Stimulated activated CD4-positive, alpha-beta T cell treated with anti-CD3 and anti-CD28 coated beads, Interleukin-15, amount 100 ng/mL, for 48 hours (primary cell): ENCODE measurements at regions not wholly inside any gene's neighbourhood (a gene's known extent, or its start where the extent isn't known, plus 50 kb on each side); places are given as distances from the start of the nearest gene placed in this dataset.
"Not testable (repeated sequence)": the region's sequence is repeated elsewhere in the genome, so short reads cannot be mapped to it uniquely, and the experiment has no call there.

Experiments
- DNase-seq, 2 donors: peaks; one replicate each; pipeline ENCODE4 v3.0.0-alpha.2; 2020; ENCODE audit warnings: low read depth in 2 of 2

- no peak for DNase-seq
These were observed 96.7 kb upstream of the UMPS start for GRCh38 chr3:124633524-124633923.

GRCh38 chr3:124634210-124635168 is 95.8 kb upstream of the UMPS start:
- DNase-seq = no peak

- no peak for DNase-seq
These were observed 95.1 kb upstream of the UMPS start for GRCh38 chr3:124635169-124635539.

- DNase-seq = no peak
These were observed 94.0 kb upstream of the UMPS start for GRCh38 chr3:124636101-124636862.

- no peak for DNase-seq
These were observed 93.4 kb upstream of the UMPS start for GRCh38 chr3:124636863-124637296.

- DNase-seq = no peak
These were observed 90.6 kb upstream of the UMPS start for GRCh38 chr3:124639406-124640237.

GRCh38 chr3:124640635-124641306 is 89.5 kb upstream of the UMPS start:
- DNase-seq = no peak

- DNase-seq = no peak
These were observed 86.8 kb upstream of the UMPS start for GRCh38 chr3:124643453-124643852.

- not testable (repeated sequence) for DNase-seq
These were observed 84.1 kb upstream of the UMPS start for GRCh38 chr3:124646186-124646585.

GRCh38 chr3:124648551-124648950 is 81.7 kb upstream of the UMPS start:
- no peak for DNase-seq

GRCh38 chr3:124650798-124651197 is 79.5 kb upstream of the UMPS start:
- DNase-seq = no peak

GRCh38 chr3:124651416-124651815 is 78.8 kb upstream of the UMPS start:
- DNase-seq = not testable (repeated sequence)

GRCh38 chr3:124652009-124652408 is 78.2 kb upstream of the UMPS start:
- no peak for DNase-seq

GRCh38 chr3:124653071-124653796 is 77.0 kb upstream of the UMPS start:
- no peak for DNase-seq

GRCh38 chr3:124653797-124654469 is 76.3 kb upstream of the UMPS start:
- no peak for DNase-seq

GRCh38 chr3:124654470-124654845 is 75.8 kb upstream of the UMPS start:
- no peak for DNase-seq

- no peak for DNase-seq
These were observed 73.7 kb upstream of the UMPS start for GRCh38 chr3:124656531-124656930.

GRCh38 chr3:124657138-124657537 is 73.1 kb upstream of the UMPS start:
- DNase-seq = no peak

- DNase-seq = no peak
These were observed 72.0 kb upstream of the UMPS start for GRCh38 chr3:124658270-124658669.

GRCh38 chr3:124659175-124659574 is 71.1 kb upstream of the UMPS start:
- DNase-seq = no peak
